ENCODE measurements at regions not wholly inside any gene's neighbourhood (a gene's known extent, or its start where the extent isn't known, plus 50 kb on each side); places are given as distances from the start of the nearest gene placed in this dataset.
"Not testable (repeated sequence)": the region's sequence is repeated elsewhere in the genome, so short reads cannot be mapped to it uniquely, and the experiment has no call there.

DNA sequence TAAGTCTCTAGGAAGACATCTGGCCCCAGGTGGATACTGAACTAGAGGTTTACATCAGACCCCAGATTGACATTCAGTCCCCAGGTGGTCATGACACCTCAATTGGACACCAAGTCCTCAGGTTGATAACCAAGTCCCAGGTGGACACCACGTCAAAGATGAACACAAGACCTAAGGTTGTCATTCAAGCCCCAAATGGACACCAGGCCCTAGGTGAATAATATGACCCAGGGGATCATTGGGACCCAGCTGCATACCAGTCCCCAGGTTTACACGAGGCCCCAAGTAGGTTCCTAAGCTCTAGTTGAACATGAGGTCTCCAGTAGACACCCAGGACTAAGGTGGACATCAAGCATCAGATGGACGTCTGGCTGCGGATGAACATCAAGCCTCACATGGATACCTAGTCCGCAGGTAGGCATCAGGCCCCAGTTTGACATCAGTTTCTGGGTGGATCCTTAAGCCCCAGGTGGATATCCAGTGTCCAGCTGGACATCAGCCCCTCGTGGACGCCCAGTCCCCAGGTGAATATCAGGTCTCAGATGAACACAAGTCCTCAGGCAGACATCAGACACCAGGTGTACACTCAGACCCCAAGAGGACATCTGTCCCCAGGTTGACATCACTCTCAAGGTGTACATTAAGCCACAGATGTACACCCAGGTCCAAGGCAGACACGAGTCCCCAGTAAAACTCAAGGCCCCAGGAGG lies 1486.7 kb upstream of the TPTE start:
- not testable (repeated sequence) for TF ChIP-seq CTCF (optimal IDR thresholded peaks at IDR 0.05 in 1 of 3, IDR thresholded peaks at IDR 0.05 in 1 of 3, conservative IDR thresholded peaks at IDR 0.05 in 1 of 3; ENCODE audit: extremely low read depth in 1 of 3, insufficient read depth in 2 of 3, low read length in 3 of 3); EZH2 (IDR thresholded peaks at IDR 0.05; ENCODE audit: low read length)

Measured in keratinocyte (primary cell).